Testis (tissue), 2 donors: ENCODE measurements at regions not wholly inside any gene's neighbourhood (a gene's known extent, or its start where the extent isn't known, plus 50 kb on each side); places are given as distances from the start of the nearest gene placed in this dataset.

Experiments used
- DNase-seq: peaks from one replicate; pipeline ENCODE4 v3.0.0-alpha.2; 2019
- H3K27ac ChIP-seq, 2 donors: fragments of 200-600 bp; sonication (generic); one replicate each; pipeline ENCODE4 v1.5.1; 2019
- H3K27me3 ChIP-seq: fragments of 200-600 bp; sonication (generic); one replicate; pipeline ENCODE4 v1.5.1; 2019
- H3K36me3 ChIP-seq: fragments of 200-600 bp; sonication (generic); one replicate; pipeline ENCODE4 v1.5.1; 2017; ENCODE audit warnings: low read depth; ENCODE audit errors: missing control alignments
- H3K4me1 ChIP-seq: fragments of 200-600 bp; sonication (generic); one replicate; pipeline ENCODE4 v1.5.1; 2019
- H3K4me3 ChIP-seq, 2 donors: fragments of 200-600 bp; sonication (generic); one replicate each; pipeline ENCODE4 v1.5.1; 2017 to 2019
- H3K9me3 ChIP-seq: fragments of 200-600 bp; sonication (generic); one replicate; pipeline ENCODE4 v1.5.1; 2017
- POLR2A ChIP-seq: fragments of 450-650 bp; IDR thresholded peaks from one replicate; pipeline ENCODE4 v1.6.1; 2017; ENCODE audit warnings: antibody characterized with exemption, mild to moderate bottlenecking, moderate library complexity
- WGBS, 2 donors: methylation state at CpG; one replicate each; pipeline ENCODE4 v1.1.5; 2018; 5-methylcytosine and 5-hydroxymethylcytosine counted together
- intact Hi-C: fragments of 100-400 bp; cut with DNase I; formaldehyde crosslinking; loops from one replicate; pipeline ENCODE4 v1.15.1; 2023; ENCODE audit warnings: low total_unique reads
- TF ChIP-seq, protein P1 (sequence below), 3 experiments: fragments of 450-650 bp in 2 of 3; fragments of 200-600 bp in 1 of 3; sonication (generic) in 1 of 3; IDR thresholded peaks; one replicate each; pipeline ENCODE4 v1.5.1; 2016 to 2019; ENCODE audit warnings: antibody characterized with exemption in 3 of 3, mild to moderate bottlenecking in 2 of 3, moderate library complexity in 1 of 3

DNA sequence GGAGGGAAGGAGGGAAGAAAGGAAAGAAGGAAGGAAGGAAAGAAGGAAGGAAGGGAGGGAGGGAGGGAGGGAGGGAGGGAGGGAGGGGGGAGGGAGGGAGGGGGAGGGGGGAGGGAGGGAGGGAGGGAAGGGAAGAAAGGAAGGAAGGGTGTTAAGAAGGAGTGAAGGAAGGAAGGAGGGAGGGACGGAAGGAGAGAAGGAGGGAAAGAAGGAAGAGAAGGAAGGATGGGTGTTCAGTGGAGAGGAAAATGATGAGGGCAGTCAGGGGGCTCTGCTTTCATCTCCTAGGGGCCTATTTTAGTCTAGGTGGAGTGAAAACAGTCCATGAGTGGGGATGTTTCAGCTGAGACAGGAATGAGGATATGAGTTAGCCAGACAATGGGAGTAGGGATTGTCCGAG is 357.0 kb upstream of the C16orf82 start:
- intact Hi-C loops, result no loop called here
- 77 to 82% methylated on average over 2 of the region's 2 CpGs for WGBS, 2 donors
- Histone ChIP-seq H3K9me3 (no peaks in the 10 kb centered on the region), H3K36me3 (no peaks in the 10 kb centered on the region), H3K4me1 (no peaks in the 10 kb centered on the region), H3K27ac (no peak overlapping the region), H3K27me3 (no peaks in the 10 kb centered on the region), H3K4me3 (no peak overlapping the region)
- no peak for DNase-seq
- no peak for TF ChIP-seq POLR2A
- TF ChIP-seq, protein P1, sequence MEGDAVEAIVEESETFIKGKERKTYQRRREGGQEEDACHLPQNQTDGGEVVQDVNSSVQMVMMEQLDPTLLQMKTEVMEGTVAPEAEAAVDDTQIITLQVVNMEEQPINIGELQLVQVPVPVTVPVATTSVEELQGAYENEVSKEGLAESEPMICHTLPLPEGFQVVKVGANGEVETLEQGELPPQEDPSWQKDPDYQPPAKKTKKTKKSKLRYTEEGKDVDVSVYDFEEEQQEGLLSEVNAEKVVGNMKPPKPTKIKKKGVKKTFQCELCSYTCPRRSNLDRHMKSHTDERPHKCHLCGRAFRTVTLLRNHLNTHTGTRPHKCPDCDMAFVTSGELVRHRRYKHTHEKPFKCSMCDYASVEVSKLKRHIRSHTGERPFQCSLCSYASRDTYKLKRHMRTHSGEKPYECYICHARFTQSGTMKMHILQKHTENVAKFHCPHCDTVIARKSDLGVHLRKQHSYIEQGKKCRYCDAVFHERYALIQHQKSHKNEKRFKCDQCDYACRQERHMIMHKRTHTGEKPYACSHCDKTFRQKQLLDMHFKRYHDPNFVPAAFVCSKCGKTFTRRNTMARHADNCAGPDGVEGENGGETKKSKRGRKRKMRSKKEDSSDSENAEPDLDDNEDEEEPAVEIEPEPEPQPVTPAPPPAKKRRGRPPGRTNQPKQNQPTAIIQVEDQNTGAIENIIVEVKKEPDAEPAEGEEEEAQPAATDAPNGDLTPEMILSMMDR (IDR thresholded peaks at IDR 0.05), result no peak

DNA sequence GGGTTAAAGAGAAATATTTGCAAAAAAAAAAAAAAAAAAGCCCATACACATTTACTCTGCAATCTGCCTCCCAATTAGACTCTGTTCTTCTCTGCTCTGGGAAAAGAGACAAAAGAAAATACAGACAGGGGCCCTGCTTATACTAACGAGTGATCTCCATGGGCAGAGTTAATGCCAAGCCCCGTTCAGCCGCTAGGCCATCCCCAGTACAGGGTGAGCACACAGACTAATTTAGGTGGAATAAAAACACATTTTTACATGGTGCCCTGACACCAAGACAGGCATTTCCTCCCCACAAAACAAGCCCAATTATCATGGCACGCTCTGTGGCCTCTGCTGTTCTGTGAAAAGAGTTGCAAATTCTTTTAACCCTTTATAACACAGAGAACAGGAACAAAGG is 356.3 kb upstream of the C16orf82 start:
- Histone ChIP-seq H3K36me3 (no peaks in the 10 kb centered on the region), H3K4me1 (no peaks in the 10 kb centered on the region), H3K27me3 (no peaks in the 10 kb centered on the region), H3K27ac (no peak overlapping the region), H3K4me3 (no peak overlapping the region), H3K9me3 (no peaks in the 10 kb centered on the region)
- TF ChIP-seq, protein P1 (IDR thresholded peaks at IDR 0.05), result no peak
- no peak for TF ChIP-seq POLR2A
- no peak for DNase-seq
- intact Hi-C loops, result no loop called here
- 38 to 45% methylated on average over 4 of the region's 4 CpGs for WGBS, 2 donors

DNA sequence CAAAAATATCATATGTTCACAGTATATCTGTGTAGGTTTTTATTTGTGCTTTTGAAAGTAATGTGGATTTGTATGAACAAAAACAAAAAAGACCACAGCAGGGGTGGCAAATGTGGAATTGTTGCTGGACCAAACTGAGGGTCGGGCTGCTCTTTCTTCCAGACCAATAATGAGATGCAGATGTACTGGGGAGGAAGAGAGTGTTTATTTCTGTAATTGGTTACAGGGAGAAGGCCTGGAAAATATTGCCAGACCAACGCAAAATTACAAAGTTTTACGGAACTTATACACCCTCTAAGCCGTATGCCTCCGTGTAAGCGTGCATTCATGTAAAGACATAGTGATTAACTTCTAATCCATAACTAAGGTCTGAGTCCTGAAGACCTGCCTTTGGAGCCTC is 353.9 kb upstream of the C16orf82 start:
- no peaks in the 10 kb centered on the region for H3K27me3 ChIP-seq
- TF ChIP-seq, protein P1 (IDR thresholded peaks at IDR 0.05), result no peak
- TF ChIP-seq POLR2A, result no peak
- no peak for DNase-seq
- H3K4me3 ChIP-seq, result no peak overlapping the region
- H3K9me3 ChIP-seq, result no peaks in the 10 kb centered on the region
- no peaks in the 10 kb centered on the region for H3K4me1 ChIP-seq
- H3K36me3 ChIP-seq, result no peaks in the 10 kb centered on the region
- intact Hi-C loops, result no loop called here
- no peak overlapping the region for H3K27ac ChIP-seq
- WGBS, 2 donors, result 82 to 84% methylated on average over 6 of the region's 6 CpGs

DNA sequence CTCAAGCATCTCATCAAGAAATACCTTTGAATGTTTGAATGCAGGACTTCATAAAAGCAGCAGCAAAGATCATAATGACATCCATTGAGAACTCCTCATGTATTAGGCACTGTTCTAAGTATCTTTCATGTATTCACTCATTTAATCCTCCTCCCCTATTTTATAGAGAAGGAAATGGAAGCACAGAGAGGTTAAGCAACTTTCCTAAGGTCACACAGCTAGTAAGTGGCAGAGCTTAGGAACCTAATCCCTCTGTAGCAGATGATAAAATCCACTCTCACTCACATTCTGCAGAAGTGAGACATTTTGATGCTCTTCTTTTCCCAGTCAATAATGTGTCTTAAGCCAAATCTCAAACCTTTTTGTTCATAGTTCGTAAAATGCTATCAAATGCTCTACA is 350.8 kb upstream of the C16orf82 start:
- H3K27ac ChIP-seq, result no peak overlapping the region
- H3K9me3 ChIP-seq, result no peaks in the 10 kb centered on the region
- intact Hi-C loops, result no loop called here
- no peaks in the 10 kb centered on the region for H3K36me3 ChIP-seq
- TF ChIP-seq POLR2A, result no peak
- no peaks in the 10 kb centered on the region for H3K27me3 ChIP-seq
- 93 to 100% methylated on average over 1 of the region's 1 CpG for WGBS, 2 donors
- DNase-seq, result no peak
- H3K4me3 ChIP-seq, result no peak overlapping the region
- H3K4me1 ChIP-seq, result no peaks in the 10 kb centered on the region

DNA sequence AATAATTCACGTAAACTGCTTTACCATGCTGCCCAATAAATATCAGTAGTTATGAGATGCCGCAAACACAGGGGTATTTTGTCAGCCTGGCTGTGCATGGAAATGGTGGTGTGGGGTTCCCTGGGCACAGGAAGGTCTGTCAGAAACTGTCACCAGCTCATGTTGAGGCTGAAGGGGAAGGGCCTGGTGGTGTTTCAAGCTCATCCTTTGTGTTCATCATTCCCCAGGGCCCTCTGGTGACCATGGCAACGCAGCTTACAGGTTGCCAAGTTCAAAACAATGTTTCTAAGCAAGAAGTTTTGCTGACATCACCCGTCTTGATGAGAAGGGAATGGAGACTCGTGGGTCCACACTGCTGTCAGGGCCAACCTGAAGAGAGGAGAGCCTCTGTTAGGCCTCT is 348.9 kb upstream of the C16orf82 start:
- intact Hi-C loops, result no loop called here
- Histone ChIP-seq H3K27me3 (no peaks in the 10 kb centered on the region), H3K27ac (no peak overlapping the region), H3K4me1 (no peaks in the 10 kb centered on the region), H3K9me3 (no peaks in the 10 kb centered on the region), H3K4me3 (no peak overlapping the region), H3K36me3 (no peaks in the 10 kb centered on the region)
- TF ChIP-seq, protein P1 (IDR thresholded peaks at IDR 0.05), result no peak
- TF ChIP-seq POLR2A, result no peak
- 65 to 67% methylated on average over 5 of the region's 5 CpGs for WGBS, 2 donors
- peak; percentile 47 for DNase-seq
